ENCODE measurements at regions not wholly inside any gene's neighbourhood (a gene's known extent, or its start where the extent isn't known, plus 50 kb on each side); places are given as distances from the start of the nearest gene placed in this dataset.

DNA sequence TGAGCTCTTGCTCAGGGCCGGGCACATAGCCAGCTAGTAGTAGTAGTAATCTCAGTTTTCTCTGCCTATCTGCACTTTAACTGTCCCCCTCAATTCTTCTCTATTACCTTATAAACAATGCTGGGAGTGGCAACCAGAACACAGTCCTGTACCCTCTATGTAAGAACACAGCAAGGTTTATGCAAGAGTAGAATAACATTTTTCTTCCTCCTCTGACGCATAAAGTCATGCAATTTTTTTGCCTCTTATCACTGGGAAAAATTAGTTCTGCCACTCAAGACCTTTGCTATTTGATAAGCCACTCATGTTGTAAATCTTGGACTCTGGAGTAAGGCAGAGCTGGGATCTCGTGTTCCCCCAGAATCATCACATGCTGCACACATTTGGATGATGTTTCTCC, 200.7 kb upstream of the SOX11 start:
- no peaks in the 10 kb centered on the region for H3K9me3 ChIP-seq
- no peaks in the 10 kb centered on the region for H3K27me3 ChIP-seq (replicated peaks; ENCODE audit: insufficient read depth)
- H3K36me3 ChIP-seq: no peaks in the 10 kb centered on the region
- TF ChIP-seq, protein P1, sequence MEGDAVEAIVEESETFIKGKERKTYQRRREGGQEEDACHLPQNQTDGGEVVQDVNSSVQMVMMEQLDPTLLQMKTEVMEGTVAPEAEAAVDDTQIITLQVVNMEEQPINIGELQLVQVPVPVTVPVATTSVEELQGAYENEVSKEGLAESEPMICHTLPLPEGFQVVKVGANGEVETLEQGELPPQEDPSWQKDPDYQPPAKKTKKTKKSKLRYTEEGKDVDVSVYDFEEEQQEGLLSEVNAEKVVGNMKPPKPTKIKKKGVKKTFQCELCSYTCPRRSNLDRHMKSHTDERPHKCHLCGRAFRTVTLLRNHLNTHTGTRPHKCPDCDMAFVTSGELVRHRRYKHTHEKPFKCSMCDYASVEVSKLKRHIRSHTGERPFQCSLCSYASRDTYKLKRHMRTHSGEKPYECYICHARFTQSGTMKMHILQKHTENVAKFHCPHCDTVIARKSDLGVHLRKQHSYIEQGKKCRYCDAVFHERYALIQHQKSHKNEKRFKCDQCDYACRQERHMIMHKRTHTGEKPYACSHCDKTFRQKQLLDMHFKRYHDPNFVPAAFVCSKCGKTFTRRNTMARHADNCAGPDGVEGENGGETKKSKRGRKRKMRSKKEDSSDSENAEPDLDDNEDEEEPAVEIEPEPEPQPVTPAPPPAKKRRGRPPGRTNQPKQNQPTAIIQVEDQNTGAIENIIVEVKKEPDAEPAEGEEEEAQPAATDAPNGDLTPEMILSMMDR (IDR thresholded peaks at IDR 0.05): no peak
- no peak for DNase-seq (ENCODE audit: low spot score)
- ATAC-seq (ENCODE audit: insufficient number of reproducible peaks, low FRiP score, low read depth): no peak
- H3K27ac ChIP-seq: no peak overlapping the region
- H3K4me1 ChIP-seq (ENCODE audit: control insufficient read depth in 1 of 2, low read depth in 2 of 2): no peaks in the 10 kb centered on the region
- no peak overlapping the region for H3K4me3 ChIP-seq

DNA sequence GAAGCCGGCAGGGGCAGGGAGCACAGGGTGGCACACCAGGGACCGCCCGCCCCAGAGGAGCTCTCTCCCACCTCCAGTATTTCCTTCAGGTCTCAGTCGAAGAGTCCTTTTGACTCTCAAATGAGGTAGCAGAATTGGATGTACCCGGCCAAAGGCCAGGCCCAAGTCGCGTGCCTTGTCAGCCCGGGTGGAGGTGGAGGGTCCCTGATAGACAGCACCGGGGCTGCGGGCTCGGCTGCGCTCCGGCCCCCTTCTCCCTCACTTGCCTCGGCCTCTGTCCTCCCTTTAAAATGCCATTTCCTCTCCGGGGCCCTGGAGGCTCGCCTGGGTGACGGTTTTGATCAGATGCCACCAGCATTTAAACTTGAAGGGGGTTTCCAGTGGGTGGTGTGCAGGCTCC, 198.9 kb upstream of the SOX11 start:
- H3K9me3 ChIP-seq: no peaks in the 10 kb centered on the region
- DNase-seq (ENCODE audit: low spot score): no peak
- TF ChIP-seq, protein P1 (IDR thresholded peaks at IDR 0.05): no peak

DNA sequence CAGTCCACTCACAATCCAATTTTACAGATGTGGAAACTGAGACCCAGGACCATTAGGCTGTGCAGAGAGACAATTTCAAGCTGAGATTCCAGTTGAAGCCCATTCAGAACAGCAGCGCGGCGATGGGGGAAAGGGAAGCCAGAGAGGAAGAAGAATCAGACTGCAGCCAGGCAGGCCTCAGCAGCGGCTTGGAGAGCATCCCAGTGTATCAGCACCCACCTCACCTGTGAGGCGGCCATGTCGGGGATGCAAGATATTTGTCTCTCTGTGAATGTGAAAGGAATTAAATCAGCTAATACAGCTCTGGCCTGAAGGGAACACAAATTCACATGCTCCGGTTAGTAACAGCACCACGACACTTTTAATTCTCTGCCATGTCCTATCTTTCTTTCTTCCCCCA, 198.0 kb upstream of the SOX11 start:
- TF ChIP-seq, protein P1 (IDR thresholded peaks at IDR 0.05): no peak
- H3K27ac ChIP-seq: no peak overlapping the region
- no peak for DNase-seq (ENCODE audit: low spot score)

More for the DNA sequence above, 198.9 kb upstream of the SOX11 start:
- no peak for ATAC-seq (ENCODE audit: insufficient number of reproducible peaks, low FRiP score, low read depth)
- H3K27me3 ChIP-seq (replicated peaks; ENCODE audit: insufficient read depth): no peaks in the 10 kb centered on the region
- no peak overlapping the region for H3K27ac ChIP-seq
- H3K36me3 ChIP-seq: no peaks in the 10 kb centered on the region
- H3K4me3 ChIP-seq: no peak overlapping the region
- H3K4me1 ChIP-seq (ENCODE audit: control insufficient read depth in 1 of 2, low read depth in 2 of 2): no peaks in the 10 kb centered on the region

DNA sequence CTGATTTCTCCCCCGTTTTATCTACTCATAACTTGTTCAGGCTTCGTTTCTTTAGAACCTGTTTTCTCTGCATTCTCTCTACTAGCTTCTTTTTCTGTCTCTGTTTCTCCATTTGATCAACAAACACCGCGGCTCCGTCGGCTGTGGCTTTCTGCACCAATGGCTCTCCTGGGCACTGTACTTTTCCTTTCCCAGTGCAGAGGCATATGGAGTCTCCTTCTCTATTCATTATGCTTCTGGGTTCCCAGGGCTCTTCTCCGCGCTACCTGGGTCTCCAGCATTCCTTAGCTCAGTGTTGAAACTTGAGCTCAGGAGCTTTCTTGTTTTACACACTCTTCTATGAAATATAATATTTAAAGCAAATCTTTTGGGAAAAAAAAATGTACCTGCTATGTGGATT, 196.6 kb upstream of the SOX11 start:
- DNase-seq (ENCODE audit: low spot score) (no peak), ATAC-seq (ENCODE audit: insufficient number of reproducible peaks, low FRiP score, low read depth) (no peak)
- H3K4me3 ChIP-seq: no peak overlapping the region
- no peaks in the 10 kb centered on the region for H3K9me3 ChIP-seq
- no peaks in the 10 kb centered on the region for H3K4me1 ChIP-seq (ENCODE audit: control insufficient read depth in 1 of 2, low read depth in 2 of 2)
- H3K27ac ChIP-seq: no peak overlapping the region
- H3K36me3 ChIP-seq: no peaks in the 10 kb centered on the region
- H3K27me3 ChIP-seq (replicated peaks; ENCODE audit: insufficient read depth): no peaks in the 10 kb centered on the region
- TF ChIP-seq, protein P1 (IDR thresholded peaks at IDR 0.05): no peak

More for the DNA sequence above, 198.0 kb upstream of the SOX11 start:
- Histone ChIP-seq H3K4me1 (ENCODE audit: control insufficient read depth in 1 of 2, low read depth in 2 of 2) (no peaks in the 10 kb centered on the region), H3K27me3 (replicated peaks; ENCODE audit: insufficient read depth) (no peaks in the 10 kb centered on the region), H3K4me3 (no peak overlapping the region), H3K36me3 (no peaks in the 10 kb centered on the region), H3K9me3 (no peaks in the 10 kb centered on the region)
- ATAC-seq (ENCODE audit: insufficient number of reproducible peaks, low FRiP score, low read depth): no peak

DNA sequence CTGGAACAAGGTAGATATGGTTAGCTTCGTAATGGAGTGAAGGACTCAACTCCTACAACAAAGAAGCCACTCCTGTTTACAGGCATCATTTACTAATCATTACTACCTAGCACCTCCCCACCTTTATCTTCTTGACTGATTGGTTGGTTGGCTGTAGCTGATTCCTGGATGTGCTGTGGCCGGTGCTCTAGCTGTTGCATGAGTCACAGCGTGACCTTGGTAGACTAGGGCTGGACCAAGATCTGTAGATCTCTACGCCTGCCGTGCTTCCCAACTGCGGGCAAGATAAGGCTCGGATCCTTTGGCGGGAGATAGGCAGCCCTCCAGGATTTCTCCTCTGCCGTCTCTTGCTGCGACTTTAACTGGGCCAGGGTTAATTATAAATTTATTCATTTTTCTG, 194.3 kb upstream of the SOX11 start:
- Histone ChIP-seq H3K36me3 (no peaks in the 10 kb centered on the region), H3K27me3 (replicated peaks; ENCODE audit: insufficient read depth) (no peaks in the 10 kb centered on the region), H3K4me1 (ENCODE audit: control insufficient read depth in 1 of 2, low read depth in 2 of 2) (no peaks in the 10 kb centered on the region), H3K4me3 (no peak overlapping the region), H3K9me3 (no peaks in the 10 kb centered on the region), H3K27ac (no peak overlapping the region)
- ATAC-seq (ENCODE audit: insufficient number of reproducible peaks, low FRiP score, low read depth) (no peak), DNase-seq (ENCODE audit: low spot score) (no peak)
- TF ChIP-seq, protein P1 (IDR thresholded peaks at IDR 0.05): no peak

All from thoracic aorta (tissue), 2 donors.